ENCODE measurements at regions not wholly inside any gene's neighbourhood (a gene's known extent, or its start where the extent isn't known, plus 50 kb on each side); places are given as distances from the start of the nearest gene placed in this dataset.
"Not testable (repeated sequence)": the region's sequence is repeated elsewhere in the genome, so short reads cannot be mapped to it uniquely, and the experiment has no call there.

GRCh38 chr9:73044776-73045175, 91.9 kb upstream of the ALDH1A1 start:
- not testable (repeated sequence) for TF ChIP-seq POLR2A, CTCF (IDR thresholded peaks at IDR 0.05)
